Muscle of leg (tissue), 3 donors: ENCODE measurements at regions not wholly inside any gene's neighbourhood (a gene's known extent, or its start where the extent isn't known, plus 50 kb on each side); places are given as distances from the start of the nearest gene placed in this dataset.

Experiments used
- DNase-seq: peaks from one replicate; pipeline ENCODE4 v3.0.0; 2013
- H3K27ac ChIP-seq: one replicate; pipeline ENCODE4 v1.5.1; 2013; ENCODE audit warnings: mild to moderate bottlenecking, low read length, control low read depth
- H3K27me3 ChIP-seq: one replicate; pipeline ENCODE4 v1.6.1; 2013; ENCODE audit warnings: low read length; ENCODE audit not compliant: control insufficient read depth, insufficient read depth
- H3K36me3 ChIP-seq: one replicate; pipeline ENCODE4 v1.6.1; 2013; ENCODE audit warnings: low read length; ENCODE audit not compliant: control insufficient read depth, insufficient read depth
- H3K4me1 ChIP-seq: one replicate; pipeline ENCODE4 v1.6.1; 2013; ENCODE audit warnings: low read length; ENCODE audit not compliant: control insufficient read depth, insufficient read depth
- H3K4me3 ChIP-seq: one replicate; pipeline ENCODE4 v1.5.1; 2013; ENCODE audit warnings: low read length, control low read depth
- H3K9me3 ChIP-seq: replicated peaks from 2 replicates; pipeline ENCODE4 v1.6.1; 2013; ENCODE audit warnings: low read depth, low read length; ENCODE audit not compliant: control insufficient read depth
- WGBS: methylation state at CpG from one replicate; pipeline ENCODE4 v1.1.5; 2013; ENCODE audit warnings: missing lambda C conversion rate; ENCODE audit not compliant: insufficient coverage; 5-methylcytosine and 5-hydroxymethylcytosine counted together

DNA sequence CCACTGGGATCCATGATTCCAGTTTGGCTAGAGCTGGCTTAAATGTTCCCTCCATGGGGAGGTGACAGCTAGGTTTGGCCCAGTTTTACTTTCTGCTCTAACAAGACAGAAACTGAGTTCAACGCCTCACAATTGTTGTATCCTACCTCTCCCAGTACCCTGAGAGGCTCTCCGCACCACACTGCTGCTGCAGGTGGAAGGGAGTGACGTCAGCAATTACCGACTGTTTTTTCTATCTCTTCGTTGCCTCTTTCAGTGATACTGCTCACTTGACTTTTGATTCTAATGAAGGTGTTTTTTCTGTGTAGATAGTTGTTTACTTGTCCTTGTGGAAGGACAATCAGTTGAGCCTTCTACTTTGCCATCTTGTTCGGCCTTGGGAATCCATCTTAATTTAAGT lies 204.9 kb upstream of the DUSP10 start:
- Histone ChIP-seq H3K27ac (no peak overlapping the region), H3K27me3 (no peaks in the 10 kb centered on the region), H3K4me3 (no peak overlapping the region), H3K4me1 (no peaks in the 10 kb centered on the region), H3K36me3 (no peaks in the 10 kb centered on the region), H3K9me3 (peaks cover 5% of the 10 kb centered on the region)
- WGBS, result 95% methylated on average over 3 of the region's 6 CpGs
- no peak for DNase-seq

- H3K4me3 ChIP-seq, result no peak overlapping the region
- DNase-seq, result no peak
- peaks cover 5% of the 10 kb centered on the region for H3K9me3 ChIP-seq
- H3K36me3 ChIP-seq, result no peaks in the 10 kb centered on the region
- H3K27ac ChIP-seq, result no peak overlapping the region
- H3K4me1 ChIP-seq, result no peaks in the 10 kb centered on the region
- no peaks in the 10 kb centered on the region for H3K27me3 ChIP-seq
- 86% methylated on average over 1 of the region's 1 CpG for WGBS
Measured at GRCh38 chr1:221945669-221946068, 203.8 kb upstream of the DUSP10 start.

GRCh38 chr1:221944247-221944870 lies 202.5 kb upstream of the DUSP10 start:
- Histone ChIP-seq H3K4me3 (no peak overlapping the region), H3K4me1 (peaks cover 2% of the 10 kb centered on the region), H3K9me3 (peaks cover 5% of the 10 kb centered on the region), H3K36me3 (no peaks in the 10 kb centered on the region), H3K27me3 (no peaks in the 10 kb centered on the region), H3K27ac (no peak overlapping the region)
- no CpG with 5 or more reads among the region's 3 CpGs for WGBS
- DNase-seq, result no peak

- peaks cover 2% of the 10 kb centered on the region for H3K4me1 ChIP-seq
- no peak overlapping the region for H3K4me3 ChIP-seq
- no CpG with 5 or more reads among the region's 1 CpG for WGBS
- H3K27ac ChIP-seq, result no peak overlapping the region
- peaks cover 5% of the 10 kb centered on the region for H3K9me3 ChIP-seq
- no peaks in the 10 kb centered on the region for H3K36me3 ChIP-seq
- H3K27me3 ChIP-seq, result no peaks in the 10 kb centered on the region
- DNase-seq, result no peak
Measured at GRCh38 chr1:221940631-221941030, 198.7 kb upstream of the DUSP10 start.

DNA sequence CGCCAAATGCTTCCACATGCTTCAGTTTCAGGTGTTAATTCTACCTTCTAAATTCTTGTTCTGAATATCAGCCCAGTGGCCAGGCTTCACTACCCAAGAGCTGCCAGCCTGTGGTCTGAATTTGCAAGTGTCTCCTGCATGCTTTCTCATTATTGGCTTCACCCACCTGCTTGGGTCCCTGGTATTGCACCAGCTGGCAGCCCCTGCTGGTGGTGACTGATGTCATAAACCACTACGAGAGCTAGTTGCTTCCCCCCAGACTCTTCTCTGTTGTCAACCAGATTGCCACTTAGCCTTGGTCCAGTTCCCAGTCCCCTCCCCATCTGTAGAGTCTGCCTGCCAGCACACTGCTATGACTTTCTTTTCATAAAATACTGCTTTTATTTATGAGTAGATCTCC lies 197.7 kb upstream of the DUSP10 start:
- DNase-seq, result peak; percentile 46
- Histone ChIP-seq H3K27me3 (no peaks in the 10 kb centered on the region), H3K9me3 (no peaks in the 10 kb centered on the region), H3K36me3 (no peaks in the 10 kb centered on the region), H3K4me3 (no peak overlapping the region), H3K4me1 (peaks cover 2% of the 10 kb centered on the region), H3K27ac (no peak overlapping the region)
- whole genome bisulfite sequencing, result 43% methylated on average over 2 of the region's 2 CpGs

- no peak for DNase-seq
- Histone ChIP-seq H3K9me3 (no peaks in the 10 kb centered on the region), H3K4me3 (no peak overlapping the region), H3K27me3 (no peaks in the 10 kb centered on the region), H3K4me1 (peaks cover 2% of the 10 kb centered on the region), H3K27ac (no peak overlapping the region), H3K36me3 (no peaks in the 10 kb centered on the region)
- 76% methylated on average over 3 of the region's 9 CpGs for WGBS
Measured at GRCh38 chr1:221937155-221937953, 195.5 kb upstream of the DUSP10 start.

GRCh38 chr1:221933814-221934213 lies 191.9 kb upstream of the DUSP10 start:
- Histone ChIP-seq H3K27me3 (no peaks in the 10 kb centered on the region), H3K4me1 (no peaks in the 10 kb centered on the region), H3K27ac (no peak overlapping the region), H3K36me3 (no peaks in the 10 kb centered on the region), H3K4me3 (no peak overlapping the region), H3K9me3 (no peaks in the 10 kb centered on the region)
- no CpG with 5 or more reads among the region's 2 CpGs for WGBS
- DNase-seq, result no peak

DNA sequence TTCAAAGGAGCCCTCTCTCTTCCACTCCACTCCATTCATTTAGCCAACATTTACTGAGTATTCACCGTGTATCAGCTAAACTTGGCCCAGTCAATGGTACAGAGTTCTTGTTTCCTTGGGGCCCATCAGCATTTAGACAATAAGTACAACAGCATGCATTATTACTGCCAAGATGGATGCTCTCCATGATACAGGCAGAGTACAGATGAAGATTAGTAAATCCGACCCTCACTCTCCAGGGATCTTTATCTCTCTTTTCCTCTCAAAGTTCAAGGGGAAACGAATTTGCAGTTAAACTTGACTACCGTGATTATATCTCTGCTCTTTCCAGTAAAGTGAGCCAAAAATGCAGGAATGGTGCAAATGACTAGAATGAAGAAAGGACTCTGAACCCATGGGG lies 184.6 kb upstream of the DUSP10 start:
- H3K27me3 ChIP-seq, result no peaks in the 10 kb centered on the region
- DNase-seq, result peak; percentile 59
- H3K9me3 ChIP-seq, result no peaks in the 10 kb centered on the region
- no peaks in the 10 kb centered on the region for H3K4me1 ChIP-seq
- H3K36me3 ChIP-seq, result no peaks in the 10 kb centered on the region
- H3K27ac ChIP-seq, result no peak overlapping the region
- whole genome bisulfite sequencing, result 0% methylated on average over 1 of the region's 4 CpGs
- no peak overlapping the region for H3K4me3 ChIP-seq

DNA sequence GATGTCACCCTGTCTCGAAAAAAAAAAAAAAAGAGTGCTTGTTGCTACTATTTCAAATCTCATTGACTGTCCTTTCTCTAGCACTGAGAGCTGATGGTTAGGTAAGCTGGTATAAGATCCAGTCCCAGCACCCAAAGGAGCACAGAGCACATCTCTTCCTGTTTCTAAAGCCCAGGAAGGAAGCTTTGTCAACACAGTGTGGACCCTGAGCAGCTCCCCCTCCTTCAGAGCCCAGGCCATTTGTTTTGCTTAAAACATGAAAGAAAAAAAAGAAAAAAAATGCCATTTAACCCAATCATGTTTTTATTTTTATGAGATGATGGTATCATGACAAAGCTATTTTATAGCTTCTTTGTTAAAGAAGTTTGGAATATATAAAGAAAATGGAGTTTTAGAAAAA lies 184.1 kb upstream of the DUSP10 start:
- Histone ChIP-seq H3K36me3 (no peaks in the 10 kb centered on the region), H3K27me3 (no peaks in the 10 kb centered on the region), H3K27ac (no peak overlapping the region), H3K4me1 (no peaks in the 10 kb centered on the region), H3K4me3 (no peak overlapping the region), H3K9me3 (no peaks in the 10 kb centered on the region)
- WGBS, result no CpG with 5 or more reads among the region's 1 CpG
- DNase-seq, result no peak

DNA sequence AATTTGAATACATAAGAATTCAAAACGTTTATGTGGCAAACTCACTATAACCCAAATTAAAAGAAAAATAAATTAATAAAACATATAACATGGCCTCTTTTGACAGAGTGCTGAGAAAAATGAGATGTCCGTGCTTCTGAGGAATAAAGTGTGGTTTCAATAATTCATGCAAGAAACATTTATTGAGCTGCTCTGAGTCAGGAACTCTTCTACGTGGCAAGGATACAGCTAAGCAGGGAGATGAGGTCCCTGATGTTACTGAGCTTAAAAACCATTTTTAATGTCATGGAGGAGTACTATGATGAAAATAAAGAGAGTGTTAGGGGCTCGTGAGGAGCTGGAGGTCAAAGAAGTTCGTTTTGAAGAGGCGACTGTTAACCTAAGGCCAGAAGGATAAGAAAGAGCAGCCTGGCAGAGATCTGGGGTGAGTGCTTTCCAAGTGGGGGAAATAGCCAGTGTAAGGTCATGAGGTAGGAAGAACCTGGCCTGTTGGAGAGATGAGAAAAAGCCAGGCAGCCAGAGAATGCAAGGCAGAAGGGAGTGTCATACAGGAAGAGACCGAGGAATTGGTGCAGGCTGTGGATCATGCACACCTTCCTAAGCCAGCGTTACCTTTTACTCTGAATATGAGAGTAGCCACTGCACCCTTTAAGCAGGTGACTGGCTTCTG lies 182.2 kb upstream of the DUSP10 start:
- 76% methylated on average over 7 of the region's 8 CpGs for WGBS
- H3K36me3 ChIP-seq, result no peaks in the 10 kb centered on the region

More for the DNA sequence above, 182.2 kb upstream of the DUSP10 start:
- H3K4me3 ChIP-seq, result no peak overlapping the region
- no peak for DNase-seq
- H3K27ac ChIP-seq, result no peak overlapping the region
- H3K9me3 ChIP-seq, result no peaks in the 10 kb centered on the region
- H3K27me3 ChIP-seq, result no peaks in the 10 kb centered on the region
- no peaks in the 10 kb centered on the region for H3K4me1 ChIP-seq
